GM23338 (cell line): ENCODE measurements at regions not wholly inside any gene's neighbourhood (a gene's known extent, or its start where the extent isn't known, plus 50 kb on each side); places are given as distances from the start of the nearest gene placed in this dataset.

Experiments used
- ATAC-seq: fragments of 200-7000 bp; cut with Tn5 transposase; 3 replicates; pipeline ENCODE4 v1.9.1; 2020
- DNase-seq: peaks from one replicate; pipeline ENCODE4 v3.0.0-alpha.2; 2015; ENCODE audit warnings: low spot score
- H2AFZ ChIP-seq: fragments of 200-600 bp; sonication (generic); 2 replicates; pipeline ENCODE4 v1.8.0; 2016; ENCODE audit warnings: antibody characterized with exemption, mild to moderate bottlenecking, moderate library complexity
- H3F3A ChIP-seq: fragments of 200-600 bp; sonication (generic); replicated peaks from 2 replicates; pipeline ENCODE4 v1.8.0; 2017; ENCODE audit warnings: antibody characterized with exemption, mixed run types, low read depth
- H3K27ac ChIP-seq: fragments of 200-600 bp; sonication (generic); 2 replicates; pipeline ENCODE4 v1.6.1; 2016; ENCODE audit warnings: low read depth
- H3K27me3 ChIP-seq: fragments of 200-600 bp; sonication (generic); 2 replicates; pipeline ENCODE4 v1.8.0; 2016; ENCODE audit warnings: mild to moderate bottlenecking, mixed run types, moderate library complexity; ENCODE audit not compliant: insufficient read depth
- H3K36me3 ChIP-seq: fragments of 200-600 bp; sonication (generic); 2 replicates; pipeline ENCODE4 v1.8.0; 2016; ENCODE audit warnings: mild to moderate bottlenecking; ENCODE audit not compliant: insufficient read depth
- H3K4me1 ChIP-seq: fragments of 200-600 bp; sonication (generic); 2 replicates; pipeline ENCODE4 v1.8.0; 2016; ENCODE audit warnings: mild to moderate bottlenecking, moderate library complexity; ENCODE audit not compliant: insufficient read depth
- H3K4me2 ChIP-seq: fragments of 200-600 bp; sonication (generic); 2 replicates; pipeline ENCODE4 v1.7.1; 2017; ENCODE audit warnings: mixed run types
- H3K4me3 ChIP-seq: fragments of 200-600 bp; sonication (generic); 2 replicates; pipeline ENCODE4 v1.6.1; 2016; ENCODE audit warnings: mixed run types
- H3K79me2 ChIP-seq: fragments of 200-600 bp; sonication (generic); replicated peaks from 2 replicates; pipeline ENCODE4 v1.8.0; 2017; ENCODE audit warnings: mild to moderate bottlenecking; ENCODE audit not compliant: insufficient read depth
- H3K9me2 ChIP-seq: fragments of 200-600 bp; sonication (generic); 2 replicates; pipeline ENCODE4 v1.8.0; 2017; ENCODE audit not compliant: insufficient read depth
- H4K20me1 ChIP-seq: fragments of 200-600 bp; sonication (generic); replicated peaks from 2 replicates; pipeline ENCODE4 v1.8.0; 2017; ENCODE audit warnings: mild to moderate bottlenecking; ENCODE audit not compliant: insufficient read depth
- H3K27ac Mint-ChIP-seq: 2 replicates; pipeline ENCODE4 v1.8.0; 2020; ENCODE audit warnings: inconsistent platforms, mild to moderate bottlenecking, moderate library complexity, mixed read lengths
- H3K27me3 Mint-ChIP-seq: 3 replicates; pipeline ENCODE4 v1.8.0; 2022; ENCODE audit warnings: low read depth, mild to moderate bottlenecking, moderate library complexity, mixed read lengths, inconsistent platforms; ENCODE audit not compliant: insufficient read depth, poor library complexity
- H3K36me3 Mint-ChIP-seq: 3 replicates; pipeline ENCODE4 v1.8.0; 2021; ENCODE audit warnings: low read depth, mild to moderate bottlenecking, inconsistent platforms, moderate library complexity, mixed read lengths
- H3K4me1 Mint-ChIP-seq: 3 replicates; pipeline ENCODE4 v1.8.0; 2020; ENCODE audit warnings: mild to moderate bottlenecking, inconsistent platforms, mixed read lengths
- H3K4me3 Mint-ChIP-seq: 3 replicates; pipeline ENCODE4 v1.8.0; 2021; ENCODE audit warnings: moderate library complexity, mild to moderate bottlenecking, inconsistent platforms, mixed read lengths
- H3K9me3 Mint-ChIP-seq: 3 replicates; pipeline ENCODE4 v1.8.0; 2020; ENCODE audit warnings: moderate library complexity, mild to moderate bottlenecking, inconsistent platforms, mixed read lengths
- CREB1 ChIP-seq: fragments of 250-450 bp; sonication (Bioruptor Pico); IDR thresholded peaks from 2 replicates; pipeline ENCODE4 v1.5.0; 2020; ENCODE audit warnings: low read depth, mild to moderate bottlenecking, moderate library complexity
- EZH2 ChIP-seq: fragments of 200-600 bp; sonication (generic); IDR thresholded peaks from one replicate; pipeline ENCODE4 v1.8.0; 2017; ENCODE audit warnings: antibody characterized with exemption, mild to moderate bottlenecking, low read depth; ENCODE audit not compliant: unreplicated experiment
- EZH2phosphoT487 ChIP-seq: fragments of 200-600 bp; sonication (generic); IDR thresholded peaks from one replicate; pipeline ENCODE4 v1.8.1; 2018; ENCODE audit warnings: antibody characterized with exemption; ENCODE audit not compliant: unreplicated experiment
- JUNB ChIP-seq: IDR thresholded peaks from one replicate; pipeline ENCODE4 v1.6.1; 2016; ENCODE audit warnings: antibody characterized with exemption; ENCODE audit not compliant: unreplicated experiment
- POLR2AphosphoS5 ChIP-seq: IDR thresholded peaks from 2 replicates; pipeline ENCODE4 v1.6.1; 2016; ENCODE audit warnings: antibody characterized with exemption, low read depth
- STAT1 ChIP-seq: IDR thresholded peaks from one replicate; pipeline ENCODE4 v1.6.1; 2016; ENCODE audit warnings: antibody characterized with exemption; ENCODE audit not compliant: unreplicated experiment
- ZNF114 ChIP-seq: fragments of 250-450 bp; sonication (Bioruptor Pico); IDR thresholded peaks from 2 replicates; pipeline ENCODE4 v1.5.0; 2020; ENCODE audit warnings: mild to moderate bottlenecking, moderate library complexity
- ZNF331 ChIP-seq: fragments of 250-450 bp; sonication (Bioruptor Pico); IDR thresholded peaks from 2 replicates; pipeline ENCODE4 v1.5.0; 2020; ENCODE audit warnings: low read depth, mild to moderate bottlenecking, moderate library complexity
- TF ChIP-seq, protein P1 (sequence below): fragments of 250-450 bp; sonication (Bioruptor Pico); IDR thresholded peaks from 2 replicates; pipeline ENCODE4 v1.5.0; 2020; ENCODE audit warnings: mild to moderate bottlenecking, moderate library complexity
- TF ChIP-seq, protein P2 (sequence below): IDR thresholded peaks from one replicate; pipeline ENCODE4 v1.6.1; 2018; ENCODE audit warnings: antibody characterized with exemption; ENCODE audit not compliant: unreplicated experiment
- TF ChIP-seq, protein P3 (sequence below): IDR thresholded peaks from 2 replicates; pipeline ENCODE4 v1.6.1; 2016; ENCODE audit warnings: antibody characterized with exemption
- TF ChIP-seq, protein P4 (sequence below), 2 experiments: fragments of 200-600 bp in 1 of 2; sonication (generic) in 1 of 2; conservative IDR thresholded peaks; 2 replicates each; pipeline versions ENCODE4 v1.5.1 to v1.6.1; 2016 to 2017; ENCODE audit warnings: antibody characterized with exemption in 2 of 2, low read depth in 2 of 2, mild to moderate bottlenecking in 2 of 2, moderate library complexity in 1 of 2

DNA sequence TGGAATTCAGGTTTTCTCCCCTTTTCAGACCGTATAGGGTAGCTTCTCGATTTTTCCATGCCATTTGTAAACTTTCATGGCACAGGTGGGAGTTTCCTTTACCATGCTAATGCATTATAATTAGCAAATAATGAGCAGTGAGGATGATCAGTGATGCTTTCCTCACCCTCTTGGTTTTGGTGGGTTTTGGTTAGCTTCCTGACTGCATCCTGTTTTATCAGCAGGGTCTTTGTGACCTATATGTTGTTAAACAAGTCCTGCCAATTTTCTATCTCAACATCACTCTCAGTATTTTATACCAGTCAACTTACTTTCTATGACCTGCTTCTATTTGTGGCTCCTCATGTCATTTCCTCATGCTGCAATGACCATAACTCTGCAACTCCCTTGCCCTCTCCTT lies 1345.1 kb downstream of the NCAM2 start (continued):
- TF ChIP-seq, protein P1, sequence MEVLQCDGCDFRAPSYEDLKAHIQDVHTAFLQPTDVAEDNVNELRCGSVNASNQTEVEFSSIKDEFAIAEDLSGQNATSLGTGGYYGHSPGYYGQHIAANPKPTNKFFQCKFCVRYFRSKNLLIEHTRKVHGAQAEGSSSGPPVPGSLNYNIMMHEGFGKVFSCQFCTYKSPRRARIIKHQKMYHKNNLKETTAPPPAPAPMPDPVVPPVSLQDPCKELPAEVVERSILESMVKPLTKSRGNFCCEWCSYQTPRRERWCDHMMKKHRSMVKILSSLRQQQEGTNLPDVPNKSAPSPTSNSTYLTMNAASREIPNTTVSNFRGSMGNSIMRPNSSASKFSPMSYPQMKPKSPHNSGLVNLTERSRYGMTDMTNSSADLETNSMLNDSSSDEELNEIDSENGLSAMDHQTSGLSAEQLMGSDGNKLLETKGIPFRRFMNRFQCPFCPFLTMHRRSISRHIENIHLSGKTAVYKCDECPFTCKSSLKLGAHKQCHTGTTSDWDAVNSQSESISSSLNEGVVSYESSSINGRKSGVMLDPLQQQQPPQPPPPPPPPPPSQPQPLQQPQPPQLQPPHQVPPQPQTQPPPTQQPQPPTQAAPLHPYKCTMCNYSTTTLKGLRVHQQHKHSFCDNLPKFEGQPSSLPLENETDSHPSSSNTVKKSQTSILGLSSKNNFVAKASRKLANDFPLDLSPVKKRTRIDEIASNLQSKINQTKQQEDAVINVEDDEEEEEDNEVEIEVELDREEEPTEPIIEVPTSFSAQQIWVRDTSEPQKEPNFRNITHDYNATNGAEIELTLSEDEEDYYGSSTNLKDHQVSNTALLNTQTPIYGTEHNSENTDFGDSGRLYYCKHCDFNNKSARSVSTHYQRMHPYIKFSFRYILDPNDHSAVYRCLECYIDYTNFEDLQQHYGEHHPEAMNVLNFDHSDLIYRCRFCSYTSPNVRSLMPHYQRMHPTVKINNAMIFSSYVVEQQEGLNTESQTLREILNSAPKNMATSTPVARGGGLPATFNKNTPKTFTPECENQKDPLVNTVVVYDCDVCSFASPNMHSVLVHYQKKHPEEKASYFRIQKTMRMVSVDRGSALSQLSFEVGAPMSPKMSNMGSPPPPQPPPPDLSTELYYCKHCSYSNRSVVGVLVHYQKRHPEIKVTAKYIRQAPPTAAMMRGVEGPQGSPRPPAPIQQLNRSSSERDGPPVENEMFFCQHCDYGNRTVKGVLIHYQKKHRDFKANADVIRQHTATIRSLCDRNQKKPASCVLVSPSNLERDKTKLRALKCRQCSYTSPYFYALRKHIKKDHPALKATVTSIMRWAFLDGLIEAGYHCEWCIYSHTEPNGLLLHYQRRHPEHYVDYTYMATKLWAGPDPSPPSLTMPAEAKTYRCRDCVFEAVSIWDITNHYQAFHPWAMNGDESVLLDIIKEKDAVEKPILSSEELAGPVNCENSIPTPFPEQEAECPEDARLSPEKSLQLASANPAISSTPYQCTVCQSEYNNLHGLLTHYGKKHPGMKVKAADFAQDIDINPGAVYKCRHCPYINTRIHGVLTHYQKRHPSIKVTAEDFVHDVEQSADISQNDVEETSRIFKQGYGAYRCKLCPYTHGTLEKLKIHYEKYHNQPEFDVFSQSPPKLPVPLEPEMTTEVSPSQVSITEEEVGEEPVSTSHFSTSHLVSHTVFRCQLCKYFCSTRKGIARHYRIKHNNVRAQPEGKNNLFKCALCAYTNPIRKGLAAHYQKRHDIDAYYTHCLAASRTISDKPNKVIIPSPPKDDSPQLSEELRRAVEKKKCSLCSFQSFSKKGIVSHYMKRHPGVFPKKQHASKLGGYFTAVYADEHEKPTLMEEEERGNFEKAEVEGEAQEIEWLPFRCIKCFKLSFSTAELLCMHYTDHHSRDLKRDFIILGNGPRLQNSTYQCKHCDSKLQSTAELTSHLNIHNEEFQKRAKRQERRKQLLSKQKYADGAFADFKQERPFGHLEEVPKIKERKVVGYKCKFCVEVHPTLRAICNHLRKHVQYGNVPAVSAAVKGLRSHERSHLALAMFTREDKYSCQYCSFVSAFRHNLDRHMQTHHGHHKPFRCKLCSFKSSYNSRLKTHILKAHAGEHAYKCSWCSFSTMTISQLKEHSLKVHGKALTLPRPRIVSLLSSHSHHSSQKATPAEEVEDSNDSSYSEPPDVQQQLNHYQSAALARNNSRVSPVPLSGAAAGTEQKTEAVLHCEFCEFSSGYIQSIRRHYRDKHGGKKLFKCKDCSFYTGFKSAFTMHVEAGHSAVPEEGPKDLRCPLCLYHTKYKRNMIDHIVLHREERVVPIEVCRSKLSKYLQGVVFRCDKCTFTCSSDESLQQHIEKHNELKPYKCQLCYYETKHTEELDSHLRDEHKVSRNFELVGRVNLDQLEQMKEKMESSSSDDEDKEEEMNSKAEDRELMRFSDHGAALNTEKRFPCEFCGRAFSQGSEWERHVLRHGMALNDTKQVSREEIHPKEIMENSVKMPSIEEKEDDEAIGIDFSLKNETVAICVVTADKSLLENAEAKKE (CRISPR knock-in tag): no peak
- TF ChIP-seq EZH2: no peak

DNA sequence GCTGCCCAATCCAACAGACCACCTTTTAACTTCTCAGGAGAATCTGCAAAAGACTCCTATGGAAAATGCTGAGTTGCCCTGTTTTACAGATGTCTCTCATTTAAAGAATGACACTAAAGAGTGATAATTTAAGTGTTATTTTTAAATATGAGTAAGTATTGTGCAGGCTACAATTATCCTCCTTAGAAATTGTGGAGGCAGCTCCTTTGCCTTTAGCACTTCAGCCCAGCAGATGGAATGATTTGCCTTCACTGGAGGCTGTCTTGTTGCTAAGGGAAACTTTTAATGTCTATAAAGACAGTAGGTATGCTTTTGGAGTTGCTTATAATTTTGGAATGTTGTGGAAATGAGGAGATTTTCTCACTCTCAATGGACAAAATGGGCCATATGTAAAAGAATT lies 1345.5 kb downstream of the NCAM2 start:
- Histone ChIP-seq H3K27me3 (no peaks in the 10 kb centered on the region), H3K4me1 (peaks cover 4% of the 10 kb centered on the region), H2AFZ (no peak overlapping the region), H3K9me2 (peaks cover 14% of the 10 kb centered on the region), H3F3A (no peaks in the 10 kb centered on the region), H3K4me2 (no peak overlapping the region), H3K27ac (no peak overlapping the region), H3K36me3 (no peaks in the 10 kb centered on the region), H3K79me2 (no peaks in the 10 kb centered on the region), H4K20me1 (no peaks in the 10 kb centered on the region), H3K4me3 (no peak overlapping the region)
- ATAC-seq (no peak), DNase-seq (no peak)
- H3K4me1 Mint-ChIP-seq: peaks cover 6% of the 10 kb centered on the region; the same call in 2 of the 3 replicates
- no peak overlapping the region for H3K27ac Mint-ChIP-seq
- no peak overlapping the region for H3K4me3 Mint-ChIP-seq
- H3K36me3 Mint-ChIP-seq: peaks cover 34% of the 10 kb centered on the region
- no peaks in the 10 kb centered on the region for H3K27me3 Mint-ChIP-seq
- H3K9me3 Mint-ChIP-seq: peaks cover 37% of the 10 kb centered on the region
- TF ChIP-seq POLR2AphosphoS5 (no peak), CREB1 (CRISPR knock-in tag) (no peak), EZH2phosphoT487 (no peak), ZNF331 (CRISPR knock-in tag) (no peak), STAT1 (no peak), ZNF114 (CRISPR knock-in tag) (no peak), EZH2 (no peak), JUNB (no peak)
- TF ChIP-seq, protein P2, sequence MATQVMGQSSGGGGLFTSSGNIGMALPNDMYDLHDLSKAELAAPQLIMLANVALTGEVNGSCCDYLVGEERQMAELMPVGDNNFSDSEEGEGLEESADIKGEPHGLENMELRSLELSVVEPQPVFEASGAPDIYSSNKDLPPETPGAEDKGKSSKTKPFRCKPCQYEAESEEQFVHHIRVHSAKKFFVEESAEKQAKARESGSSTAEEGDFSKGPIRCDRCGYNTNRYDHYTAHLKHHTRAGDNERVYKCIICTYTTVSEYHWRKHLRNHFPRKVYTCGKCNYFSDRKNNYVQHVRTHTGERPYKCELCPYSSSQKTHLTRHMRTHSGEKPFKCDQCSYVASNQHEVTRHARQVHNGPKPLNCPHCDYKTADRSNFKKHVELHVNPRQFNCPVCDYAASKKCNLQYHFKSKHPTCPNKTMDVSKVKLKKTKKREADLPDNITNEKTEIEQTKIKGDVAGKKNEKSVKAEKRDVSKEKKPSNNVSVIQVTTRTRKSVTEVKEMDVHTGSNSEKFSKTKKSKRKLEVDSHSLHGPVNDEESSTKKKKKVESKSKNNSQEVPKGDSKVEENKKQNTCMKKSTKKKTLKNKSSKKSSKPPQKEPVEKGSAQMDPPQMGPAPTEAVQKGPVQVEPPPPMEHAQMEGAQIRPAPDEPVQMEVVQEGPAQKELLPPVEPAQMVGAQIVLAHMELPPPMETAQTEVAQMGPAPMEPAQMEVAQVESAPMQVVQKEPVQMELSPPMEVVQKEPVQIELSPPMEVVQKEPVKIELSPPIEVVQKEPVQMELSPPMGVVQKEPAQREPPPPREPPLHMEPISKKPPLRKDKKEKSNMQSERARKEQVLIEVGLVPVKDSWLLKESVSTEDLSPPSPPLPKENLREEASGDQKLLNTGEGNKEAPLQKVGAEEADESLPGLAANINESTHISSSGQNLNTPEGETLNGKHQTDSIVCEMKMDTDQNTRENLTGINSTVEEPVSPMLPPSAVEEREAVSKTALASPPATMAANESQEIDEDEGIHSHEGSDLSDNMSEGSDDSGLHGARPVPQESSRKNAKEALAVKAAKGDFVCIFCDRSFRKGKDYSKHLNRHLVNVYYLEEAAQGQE: no peak
- TF ChIP-seq, protein P3, sequence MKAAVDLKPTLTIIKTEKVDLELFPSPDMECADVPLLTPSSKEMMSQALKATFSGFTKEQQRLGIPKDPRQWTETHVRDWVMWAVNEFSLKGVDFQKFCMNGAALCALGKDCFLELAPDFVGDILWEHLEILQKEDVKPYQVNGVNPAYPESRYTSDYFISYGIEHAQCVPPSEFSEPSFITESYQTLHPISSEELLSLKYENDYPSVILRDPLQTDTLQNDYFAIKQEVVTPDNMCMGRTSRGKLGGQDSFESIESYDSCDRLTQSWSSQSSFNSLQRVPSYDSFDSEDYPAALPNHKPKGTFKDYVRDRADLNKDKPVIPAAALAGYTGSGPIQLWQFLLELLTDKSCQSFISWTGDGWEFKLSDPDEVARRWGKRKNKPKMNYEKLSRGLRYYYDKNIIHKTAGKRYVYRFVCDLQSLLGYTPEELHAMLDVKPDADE: no peak
- TF ChIP-seq, protein P4, sequence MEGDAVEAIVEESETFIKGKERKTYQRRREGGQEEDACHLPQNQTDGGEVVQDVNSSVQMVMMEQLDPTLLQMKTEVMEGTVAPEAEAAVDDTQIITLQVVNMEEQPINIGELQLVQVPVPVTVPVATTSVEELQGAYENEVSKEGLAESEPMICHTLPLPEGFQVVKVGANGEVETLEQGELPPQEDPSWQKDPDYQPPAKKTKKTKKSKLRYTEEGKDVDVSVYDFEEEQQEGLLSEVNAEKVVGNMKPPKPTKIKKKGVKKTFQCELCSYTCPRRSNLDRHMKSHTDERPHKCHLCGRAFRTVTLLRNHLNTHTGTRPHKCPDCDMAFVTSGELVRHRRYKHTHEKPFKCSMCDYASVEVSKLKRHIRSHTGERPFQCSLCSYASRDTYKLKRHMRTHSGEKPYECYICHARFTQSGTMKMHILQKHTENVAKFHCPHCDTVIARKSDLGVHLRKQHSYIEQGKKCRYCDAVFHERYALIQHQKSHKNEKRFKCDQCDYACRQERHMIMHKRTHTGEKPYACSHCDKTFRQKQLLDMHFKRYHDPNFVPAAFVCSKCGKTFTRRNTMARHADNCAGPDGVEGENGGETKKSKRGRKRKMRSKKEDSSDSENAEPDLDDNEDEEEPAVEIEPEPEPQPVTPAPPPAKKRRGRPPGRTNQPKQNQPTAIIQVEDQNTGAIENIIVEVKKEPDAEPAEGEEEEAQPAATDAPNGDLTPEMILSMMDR (conservative IDR thresholded peaks at IDR 0.05; ENCODE audit: low read depth in 2 of 2): no peak
